GM21367 (cell line): ENCODE measurements at regions not wholly inside any gene's neighbourhood (a gene's known extent, or its start where the extent isn't known, plus 50 kb on each side); places are given as distances from the start of the nearest gene placed in this dataset.
A peak's percentile ranks its signal among the peaks of the same experiment; 100 is the strongest.

Experiments used
- ATAC-seq: cut with Tn5 transposase; IDR thresholded peaks from one replicate; pipeline ENCODE4 v1.9.1; 2021; ENCODE audit not compliant: unreplicated experiment

- ATAC-seq, result no peak
Measured at GRCh38 chr18:25815659-25816058, 274.8 kb downstream of the SS18 start.

- peak; percentile 76 for ATAC-seq
Measured at GRCh38 chr18:25814841-25815458, 275.5 kb downstream of the SS18 start.

GRCh38 chr18:25813110-25813509 lies 277.3 kb downstream of the SS18 start:
- no peak for ATAC-seq

- ATAC-seq, result no peak
Measured at GRCh38 chr18:25810736-25811135, 279.7 kb downstream of the SS18 start.

GRCh38 chr18:25805939-25806338 lies 284.5 kb downstream of the SS18 start:
- no peak for ATAC-seq

- ATAC-seq, result no peak
Measured at GRCh38 chr18:25805323-25805722, 285.1 kb downstream of the SS18 start.

GRCh38 chr18:25799231-25799630 lies 291.2 kb downstream of the SS18 start:
- no peak for ATAC-seq

- no peak for ATAC-seq
Measured at GRCh38 chr18:25798046-25798445, 292.4 kb downstream of the SS18 start.

- no peak for ATAC-seq
Measured at GRCh38 chr18:25795213-25795612, 295.2 kb downstream of the SS18 start.

- no peak for ATAC-seq
Measured at GRCh38 chr18:25787276-25787675, 303.1 kb downstream of the SS18 start.

GRCh38 chr18:25786758-25787157 lies 303.7 kb downstream of the SS18 start:
- ATAC-seq, result no peak

- ATAC-seq, result no peak
Measured at GRCh38 chr18:25780105-25780504, 310.3 kb downstream of the SS18 start.

- no peak for ATAC-seq
Measured at GRCh38 chr18:25771796-25772195, 318.6 kb downstream of the SS18 start.

GRCh38 chr18:25764777-25765176 lies 325.6 kb downstream of the SS18 start:
- no peak for ATAC-seq

- no peak for ATAC-seq
Measured at GRCh38 chr18:25759111-25759510, 331.3 kb downstream of the SS18 start.

- no peak for ATAC-seq
Measured at GRCh38 chr18:25743646-25744151, 346.7 kb downstream of the SS18 start.

- no peak for ATAC-seq
Measured at GRCh38 chr18:25739376-25739775, 351.0 kb downstream of the SS18 start.

- no peak for ATAC-seq
Measured at GRCh38 chr18:25737710-25738311, 352.6 kb downstream of the SS18 start.

- no peak for ATAC-seq
Measured at GRCh38 chr18:25736516-25736915, 353.9 kb downstream of the SS18 start.

- no peak for ATAC-seq
Measured at GRCh38 chr18:25735459-25735858, 355.0 kb downstream of the SS18 start.

- no peak for ATAC-seq
Measured at GRCh38 chr18:25734336-25734735, 356.1 kb downstream of the SS18 start.

GRCh38 chr18:25732862-25733261 lies 357.6 kb downstream of the SS18 start:
- ATAC-seq, result no peak

- ATAC-seq, result no peak
Measured at GRCh38 chr18:25729072-25729471, 361.3 kb downstream of the SS18 start.
